SK-N-SH treated with all-trans-retinoic acid at 6 μM for 48 hours (cell line): ENCODE measurements at regions not wholly inside any gene's neighbourhood (a gene's known extent, or its start where the extent isn't known, plus 50 kb on each side); places are given as distances from the start of the nearest gene placed in this dataset.

Experiments
- ISL1 ChIP-seq: fragments of 250-450 bp; sonication (Bioruptor Pico); IDR thresholded peaks from 2 replicates; pipeline ENCODE4 v2.1.2; 2022; ENCODE audit warnings: mild to moderate bottlenecking, moderate library complexity
- PPARA ChIP-seq: fragments of 250-450 bp; sonication (Bioruptor Pico); IDR thresholded peaks from 2 replicates; pipeline ENCODE4 v1.5.0; 2020; ENCODE audit warnings: mild to moderate bottlenecking, borderline replicate concordance
- ZNF565 ChIP-seq: fragments of 450-650 bp; formaldehyde crosslinking; conservative IDR thresholded peaks from 2 replicates; pipeline ENCODE4 v1.5.0; 2020; ENCODE audit warnings: low read depth, mild to moderate bottlenecking, moderate library complexity
- TF ChIP-seq, protein P1 (sequence below): fragments of 250-450 bp; sonication (Bioruptor Pico); IDR thresholded peaks from 2 replicates; pipeline ENCODE4 v1.5.0; 2020; ENCODE audit warnings: mild to moderate bottlenecking, moderate library complexity

DNA sequence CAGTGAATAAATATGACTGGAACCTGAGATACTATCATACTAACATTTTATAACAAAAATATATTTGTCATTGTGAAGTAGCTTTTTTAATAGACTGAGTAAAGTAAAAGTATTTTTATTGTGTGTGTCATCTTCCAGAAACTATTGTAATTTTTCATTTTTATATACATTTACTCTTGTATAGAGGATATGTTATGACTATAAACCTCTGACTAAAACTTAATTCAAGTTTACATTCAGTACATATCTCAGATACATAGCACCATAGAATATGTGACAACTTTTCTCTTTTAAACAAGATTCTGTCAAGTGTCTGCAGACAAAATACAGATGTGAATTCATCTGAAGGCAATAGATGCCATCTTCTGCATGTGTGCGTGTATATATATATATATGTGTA, 704.3 kb downstream of the SLITRK1 start:
- TF ChIP-seq PPARA (CRISPR knock-in tag) (no peak), ZNF565 (CRISPR knock-in tag) (no peak), ISL1 (CRISPR knock-in tag) (no peak)
- TF ChIP-seq, protein P1, sequence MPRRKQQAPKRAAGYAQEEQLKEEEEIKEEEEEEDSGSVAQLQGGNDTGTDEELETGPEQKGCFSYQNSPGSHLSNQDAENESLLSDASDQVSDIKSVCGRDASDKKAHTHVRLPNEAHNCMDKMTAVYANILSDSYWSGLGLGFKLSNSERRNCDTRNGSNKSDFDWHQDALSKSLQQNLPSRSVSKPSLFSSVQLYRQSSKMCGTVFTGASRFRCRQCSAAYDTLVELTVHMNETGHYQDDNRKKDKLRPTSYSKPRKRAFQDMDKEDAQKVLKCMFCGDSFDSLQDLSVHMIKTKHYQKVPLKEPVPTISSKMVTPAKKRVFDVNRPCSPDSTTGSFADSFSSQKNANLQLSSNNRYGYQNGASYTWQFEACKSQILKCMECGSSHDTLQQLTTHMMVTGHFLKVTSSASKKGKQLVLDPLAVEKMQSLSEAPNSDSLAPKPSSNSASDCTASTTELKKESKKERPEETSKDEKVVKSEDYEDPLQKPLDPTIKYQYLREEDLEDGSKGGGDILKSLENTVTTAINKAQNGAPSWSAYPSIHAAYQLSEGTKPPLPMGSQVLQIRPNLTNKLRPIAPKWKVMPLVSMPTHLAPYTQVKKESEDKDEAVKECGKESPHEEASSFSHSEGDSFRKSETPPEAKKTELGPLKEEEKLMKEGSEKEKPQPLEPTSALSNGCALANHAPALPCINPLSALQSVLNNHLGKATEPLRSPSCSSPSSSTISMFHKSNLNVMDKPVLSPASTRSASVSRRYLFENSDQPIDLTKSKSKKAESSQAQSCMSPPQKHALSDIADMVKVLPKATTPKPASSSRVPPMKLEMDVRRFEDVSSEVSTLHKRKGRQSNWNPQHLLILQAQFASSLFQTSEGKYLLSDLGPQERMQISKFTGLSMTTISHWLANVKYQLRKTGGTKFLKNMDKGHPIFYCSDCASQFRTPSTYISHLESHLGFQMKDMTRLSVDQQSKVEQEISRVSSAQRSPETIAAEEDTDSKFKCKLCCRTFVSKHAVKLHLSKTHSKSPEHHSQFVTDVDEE (CRISPR knock-in tag), result no peak
